HG03045 (cell line): ENCODE measurements at regions not wholly inside any gene's neighbourhood (a gene's known extent, or its start where the extent isn't known, plus 50 kb on each side); places are given as distances from the start of the nearest gene placed in this dataset.

Experiments used
- ATAC-seq: cut with Tn5 transposase; IDR thresholded peaks from one replicate; pipeline ENCODE4 v1.9.1; 2021; ENCODE audit warnings: mild to moderate bottlenecking, moderate library complexity; ENCODE audit not compliant: unreplicated experiment

GRCh38 chr9:30944225-30944569 lies 1440.2 kb upstream of the ACO1 start:
- no peak for ATAC-seq

GRCh38 chr9:30944741-30945280 lies 1439.6 kb upstream of the ACO1 start:
- no peak for ATAC-seq

GRCh38 chr9:30964332-30964731 lies 1420.1 kb upstream of the ACO1 start:
- no peak for ATAC-seq

GRCh38 chr9:30967476-30967875 lies 1417.0 kb upstream of the ACO1 start:
- ATAC-seq = no peak

- no peak for ATAC-seq
Observed at GRCh38 chr9:30970186-30970585, 1414.3 kb upstream of the ACO1 start.

GRCh38 chr9:30970812-30971211 lies 1413.6 kb upstream of the ACO1 start:
- no peak for ATAC-seq

GRCh38 chr9:30972654-30973053 lies 1411.8 kb upstream of the ACO1 start:
- no peak for ATAC-seq

GRCh38 chr9:30977965-30978364 lies 1406.5 kb upstream of the ACO1 start:
- no peak for ATAC-seq

GRCh38 chr9:30982301-30982700 lies 1402.1 kb upstream of the ACO1 start:
- no peak for ATAC-seq

GRCh38 chr9:30995956-30996738 lies 1388.3 kb upstream of the ACO1 start:
- ATAC-seq = no peak

GRCh38 chr9:30996761-30997160 lies 1387.7 kb upstream of the ACO1 start:
- no peak for ATAC-seq

GRCh38 chr9:30997291-30997690 lies 1387.2 kb upstream of the ACO1 start:
- ATAC-seq = no peak

GRCh38 chr9:31005086-31005665 lies 1379.3 kb upstream of the ACO1 start:
- ATAC-seq = no peak

GRCh38 chr9:31013371-31013770 lies 1371.1 kb upstream of the ACO1 start:
- ATAC-seq = no peak

GRCh38 chr9:31023847-31024246 lies 1360.6 kb upstream of the ACO1 start:
- ATAC-seq = no peak

- no peak for ATAC-seq
Observed at GRCh38 chr9:31027678-31028077, 1356.8 kb upstream of the ACO1 start.

GRCh38 chr9:31028137-31028536 lies 1356.3 kb upstream of the ACO1 start:
- no peak for ATAC-seq

GRCh38 chr9:31030741-31031202 lies 1353.7 kb upstream of the ACO1 start:
- ATAC-seq = no peak

GRCh38 chr9:31032206-31032605 lies 1352.2 kb upstream of the ACO1 start:
- ATAC-seq = no peak

- ATAC-seq = no peak
Observed at GRCh38 chr9:31034311-31034710, 1350.1 kb upstream of the ACO1 start.

- no peak for ATAC-seq
Observed at GRCh38 chr9:31040564-31040963, 1343.9 kb upstream of the ACO1 start.

GRCh38 chr9:31045810-31046209 lies 1338.6 kb upstream of the ACO1 start:
- no peak for ATAC-seq
